PC-3 (cell line): ENCODE measurements at regions not wholly inside any gene's neighbourhood (a gene's known extent, or its start where the extent isn't known, plus 50 kb on each side); places are given as distances from the start of the nearest gene placed in this dataset.

Experiments used
- ATAC-seq: fragments of 200-7000 bp; cut with Tn5 transposase; 2 replicates; pipeline ENCODE4 v1.9.1; 2020; ENCODE audit warnings: mild to moderate bottlenecking, moderate library complexity
- BruUV-seq: library from RNA; stranded (reverse); fragments of 400-500 nt; replicated peaks from 2 replicates; lab custom pipeline; 2021; lab: Mats Ljungman, UMichigan
- CTCF ChIA-PET: fragments of 300-600 bp; sonication (Branson Sonifier 250); formaldehyde crosslinking; loops from one replicate; lab custom pipeline; 2022; ENCODE audit warnings: antibody characterized with exemption; lab: Charles Lee
- POLR2A ChIA-PET: fragments of 300-600 bp; sonication (Branson Sonifier 250); formaldehyde crosslinking; loops from one replicate; lab custom pipeline; 2022; ENCODE audit warnings: antibody characterized with exemption; ENCODE audit not compliant: unreplicated experiment; lab: Charles Lee
- DNase-seq: peaks from one replicate; pipeline ENCODE4 v3.0.0-alpha.2; 2015
- H2AFZ ChIP-seq: fragments of 300-600 bp; sonication (generic); 2 replicates; pipeline ENCODE4 v1.6.0; 2016; ENCODE audit warnings: antibody characterized with exemption, low read length
- H3F3A ChIP-seq: fragments of 300-600 bp; sonication (generic); one replicate; pipeline ENCODE4 v1.6.0; 2017; ENCODE audit warnings: antibody characterized with exemption, low read length, control low read depth, mild to moderate bottlenecking; ENCODE audit not compliant: unreplicated experiment
- H3K27ac ChIP-seq: fragments of 300-600 bp; sonication (generic); 2 replicates; pipeline ENCODE4 v1.5.1; 2016; ENCODE audit warnings: mild to moderate bottlenecking, low read length
- H3K27me3 ChIP-seq: fragments of 300-600 bp; sonication (generic); 2 replicates; pipeline ENCODE4 v1.6.1; 2016; ENCODE audit warnings: low read length, mixed read lengths
- H3K36me3 ChIP-seq: fragments of 300-600 bp; sonication (generic); 2 replicates; pipeline ENCODE4 v1.6.1; 2016; ENCODE audit warnings: low read depth, mixed run types, low read length, mixed read lengths
- H3K4me1 ChIP-seq: fragments of 300-600 bp; sonication (generic); 2 replicates; pipeline ENCODE4 v1.5.1; 2016; ENCODE audit warnings: low read length; ENCODE audit not compliant: insufficient read depth
- H3K4me2 ChIP-seq: fragments of 300-600 bp; sonication (generic); 2 replicates; pipeline ENCODE4 v1.6.0; 2016; ENCODE audit warnings: low read length
- H3K4me3 ChIP-seq: fragments of 300-600 bp; sonication (generic); 2 replicates; pipeline ENCODE4 v1.5.1; 2016; ENCODE audit warnings: mild to moderate bottlenecking, low read length, mixed read lengths
- H3K79me2 ChIP-seq: fragments of 300-600 bp; sonication (generic); 2 replicates; pipeline ENCODE4 v1.6.1; 2017; ENCODE audit warnings: low read length, mixed read lengths
- H3K9ac ChIP-seq: fragments of 300-600 bp; sonication (generic); 2 replicates; pipeline ENCODE4 v1.6.0; 2016; ENCODE audit warnings: mild to moderate bottlenecking, low read length
- H3K9me2 ChIP-seq: fragments of 300-600 bp; sonication (generic); replicated peaks from 2 replicates; pipeline ENCODE4 v1.6.1; 2016; ENCODE audit warnings: mixed run types, low read length, mixed read lengths
- H3K9me3 ChIP-seq: fragments of 300-600 bp; sonication (generic); 2 replicates; pipeline ENCODE4 v1.6.1; 2016; ENCODE audit warnings: low read length, mixed read lengths
- H4K20me1 ChIP-seq: fragments of 300-600 bp; sonication (generic); 2 replicates; pipeline ENCODE4 v1.6.1; 2016; ENCODE audit warnings: low read length, mixed read lengths
- CTCF ChIP-seq: fragments of 300-600 bp; sonication (generic); conservative IDR thresholded peaks from 2 replicates; pipeline ENCODE4 v1.5.1; 2017; ENCODE audit warnings: antibody characterized with exemption, low read depth, mild to moderate bottlenecking, low read length
- EZH2 ChIP-seq: fragments of 300-600 bp; sonication (generic); IDR thresholded peaks from one replicate; pipeline ENCODE4 v1.6.1; 2017; ENCODE audit warnings: antibody characterized with exemption, mild to moderate bottlenecking, low read length; ENCODE audit not compliant: unreplicated experiment
- EZH2phosphoT487 ChIP-seq: fragments of 300-600 bp; sonication (generic); IDR thresholded peaks from 2 replicates; pipeline ENCODE4 v1.6.1; 2018; ENCODE audit warnings: mild to moderate bottlenecking, antibody characterized with exemption, low read length, borderline replicate concordance
- intact Hi-C: fragments of 100-400 bp; cut with micrococcal nuclease; formaldehyde crosslinking; loops from 2 replicates; pipeline ENCODE4 v1.9.0; 2023

DNA sequence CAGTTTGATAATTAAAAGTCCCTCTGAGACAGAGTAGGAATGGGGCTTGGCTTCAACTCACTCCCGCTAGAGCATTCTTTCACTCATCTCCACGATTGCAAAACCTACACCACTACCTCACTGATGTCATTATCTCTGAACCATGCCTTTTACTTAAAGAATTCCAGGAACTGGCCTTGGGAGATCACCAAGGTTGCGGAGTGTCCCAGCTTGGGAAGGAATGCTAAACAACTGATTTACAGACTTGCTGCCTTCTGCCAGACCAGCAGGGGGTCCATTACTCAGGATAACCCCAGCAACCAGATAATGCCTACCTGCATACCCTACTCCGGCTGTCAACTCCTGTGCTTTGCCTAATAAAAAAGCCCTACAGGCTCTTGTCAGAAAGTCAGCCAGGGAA lies 102.2 kb upstream of the RALGAPA2 start:
- Histone ChIP-seq H3F3A (no peaks in the 10 kb centered on the region), H3K9me3 (no peaks in the 10 kb centered on the region), H3K9me2 (no peaks in the 10 kb centered on the region), H2AFZ (no peak overlapping the region), H3K27me3 (peaks cover 72% of the 10 kb centered on the region), H3K36me3 (no peaks in the 10 kb centered on the region), H3K27ac (no peak overlapping the region), H3K4me3 (no peak overlapping the region), H3K4me1 (no peaks in the 10 kb centered on the region), H3K79me2 (no peaks in the 10 kb centered on the region), H3K9ac (no peak overlapping the region), H4K20me1 (no peaks in the 10 kb centered on the region), H3K4me2 (no peak overlapping the region)
- DNase-seq (no peak), ATAC-seq (no peak)
- intact Hi-C loops, result no loop called here
- POLR2A ChIA-PET, result no interaction called here
- CTCF ChIA-PET, result no interaction called here
- no peak for TF ChIP-seq EZH2phosphoT487
- TF ChIP-seq EZH2, result no peak
- TF ChIP-seq CTCF, result no peak
- BruUV-seq, result no TSS peak

GRCh38 chr20:20812136-20812535 lies 99.7 kb upstream of the RALGAPA2 start:
- CTCF ChIA-PET, result no interaction called here

GRCh38 chr20:20808016-20808415 lies 95.6 kb upstream of the RALGAPA2 start:
- ChIA-PET CTCF (no interaction called here), POLR2A (no interaction called here)
- ATAC-seq (no peak), DNase-seq (no peak)
- no peak overlapping the region for H3K9ac ChIP-seq
- intact Hi-C loops, result no loop called here
- no peaks in the 10 kb centered on the region for H3K9me3 ChIP-seq
- H3K9me2 ChIP-seq, result no peaks in the 10 kb centered on the region
- no peaks in the 10 kb centered on the region for H4K20me1 ChIP-seq
- BruUV-seq, result no TSS peak
- no peaks in the 10 kb centered on the region for H3K4me1 ChIP-seq
- H3K36me3 ChIP-seq, result no peaks in the 10 kb centered on the region
- TF ChIP-seq EZH2 (no peak), CTCF (no peak), EZH2phosphoT487 (no peak)
- no peak overlapping the region for H3K4me2 ChIP-seq
- H3K27me3 ChIP-seq, result peaks cover 83% of the 10 kb centered on the region
- H3K79me2 ChIP-seq, result no peaks in the 10 kb centered on the region
- H2AFZ ChIP-seq, result no peak overlapping the region
- H3F3A ChIP-seq, result no peaks in the 10 kb centered on the region
- H3K27ac ChIP-seq, result no peak overlapping the region
- H3K4me3 ChIP-seq, result no peak overlapping the region

More at GRCh38 chr20:20812136-20812535, 99.7 kb upstream of the RALGAPA2 start:
- Histone ChIP-seq H2AFZ (no peak overlapping the region), H3K4me1 (no peaks in the 10 kb centered on the region), H3K9me2 (no peaks in the 10 kb centered on the region), H3K9me3 (no peaks in the 10 kb centered on the region), H3K79me2 (no peaks in the 10 kb centered on the region), H3K4me3 (no peak overlapping the region), H3K9ac (no peak overlapping the region), H3K27ac (no peak overlapping the region), H3K36me3 (no peaks in the 10 kb centered on the region), H3F3A (no peaks in the 10 kb centered on the region), H3K27me3 (peaks cover 80% of the 10 kb centered on the region), H3K4me2 (no peak overlapping the region), H4K20me1 (no peaks in the 10 kb centered on the region)
- intact Hi-C loops, result no loop called here
- ATAC-seq (no peak), DNase-seq (no peak)
- no TSS peak for BruUV-seq
- POLR2A ChIA-PET, result no interaction called here
- no peak for TF ChIP-seq EZH2
- TF ChIP-seq EZH2phosphoT487, result no peak
- TF ChIP-seq CTCF, result no peak
